ENCODE measurements at regions not wholly inside any gene's neighbourhood (a gene's known extent, or its start where the extent isn't known, plus 50 kb on each side); places are given as distances from the start of the nearest gene placed in this dataset.

- H3K9me3 Mint-ChIP-seq: no peaks in the 10 kb centered on the region
- no peak overlapping the region for H3K27ac Mint-ChIP-seq
- no peaks in the 10 kb centered on the region for H3K36me3 Mint-ChIP-seq
- no peak for DNase-seq
- no peak overlapping the region for H3K4me3 Mint-ChIP-seq
- peaks cover 11% of the 10 kb centered on the region for H3K27me3 Mint-ChIP-seq
- no peaks in the 10 kb centered on the region for H3K4me1 Mint-ChIP-seq
Observed at GRCh38 chr14:101232340-101233020, 328.8 kb upstream of the DIO3 start.

DNA sequence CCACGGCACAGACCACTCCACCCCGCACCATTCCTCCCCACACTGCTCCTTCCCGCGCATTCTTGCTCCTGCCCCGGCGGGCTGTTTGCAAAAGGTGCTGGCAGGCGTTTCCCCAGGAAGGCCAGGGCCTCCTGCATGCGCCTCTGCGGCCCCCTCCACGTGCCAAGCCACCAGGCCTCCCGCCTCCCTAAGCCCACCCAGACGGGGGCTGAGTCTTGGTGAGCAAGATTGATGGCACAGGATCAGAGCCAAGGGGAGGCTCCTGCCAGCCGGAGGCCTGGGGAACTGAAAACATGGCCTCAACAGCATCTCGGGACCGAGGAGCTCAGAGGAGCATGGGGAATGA, 328.3 kb upstream of the DIO3 start:
- Mint-ChIP-seq H3K9me3 (no peaks in the 10 kb centered on the region), H3K27me3 (peaks cover 11% of the 10 kb centered on the region), H3K4me1 (no peaks in the 10 kb centered on the region), H3K36me3 (no peaks in the 10 kb centered on the region), H3K27ac (no peak overlapping the region), H3K4me3 (no peak overlapping the region)
- no peak for DNase-seq

DNA sequence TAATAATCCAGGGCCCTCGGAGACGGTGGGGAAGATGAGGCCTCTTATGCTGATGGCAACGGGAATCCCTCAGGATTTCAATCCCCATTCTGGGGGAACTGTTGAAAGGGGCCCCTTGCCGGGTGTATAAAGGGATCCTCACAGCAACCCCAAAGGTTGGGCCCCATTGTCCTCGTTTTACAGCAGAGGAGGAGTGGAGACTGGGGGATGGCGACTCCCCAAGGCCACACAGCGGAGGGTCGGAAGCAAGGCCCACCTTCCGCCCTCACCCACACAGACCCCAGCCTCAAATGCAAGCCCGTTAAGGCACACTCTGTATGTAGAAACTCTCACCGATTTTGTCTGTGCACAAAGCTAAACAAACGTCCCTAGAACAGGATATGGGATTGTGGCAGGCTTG, 327.9 kb upstream of the DIO3 start:
- Mint-ChIP-seq H3K9me3 (no peaks in the 10 kb centered on the region), H3K27ac (no peak overlapping the region), H3K36me3 (no peaks in the 10 kb centered on the region)

GRCh38 chr14:101233808-101234207, 327.5 kb upstream of the DIO3 start:
- DNase-seq: no peak

More for the DNA sequence above, 327.9 kb upstream of the DIO3 start:
- Mint-ChIP-seq H3K27me3 (peaks cover 11% of the 10 kb centered on the region), H3K4me3 (no peak overlapping the region), H3K4me1 (no peaks in the 10 kb centered on the region)
- DNase-seq: no peak

DNA sequence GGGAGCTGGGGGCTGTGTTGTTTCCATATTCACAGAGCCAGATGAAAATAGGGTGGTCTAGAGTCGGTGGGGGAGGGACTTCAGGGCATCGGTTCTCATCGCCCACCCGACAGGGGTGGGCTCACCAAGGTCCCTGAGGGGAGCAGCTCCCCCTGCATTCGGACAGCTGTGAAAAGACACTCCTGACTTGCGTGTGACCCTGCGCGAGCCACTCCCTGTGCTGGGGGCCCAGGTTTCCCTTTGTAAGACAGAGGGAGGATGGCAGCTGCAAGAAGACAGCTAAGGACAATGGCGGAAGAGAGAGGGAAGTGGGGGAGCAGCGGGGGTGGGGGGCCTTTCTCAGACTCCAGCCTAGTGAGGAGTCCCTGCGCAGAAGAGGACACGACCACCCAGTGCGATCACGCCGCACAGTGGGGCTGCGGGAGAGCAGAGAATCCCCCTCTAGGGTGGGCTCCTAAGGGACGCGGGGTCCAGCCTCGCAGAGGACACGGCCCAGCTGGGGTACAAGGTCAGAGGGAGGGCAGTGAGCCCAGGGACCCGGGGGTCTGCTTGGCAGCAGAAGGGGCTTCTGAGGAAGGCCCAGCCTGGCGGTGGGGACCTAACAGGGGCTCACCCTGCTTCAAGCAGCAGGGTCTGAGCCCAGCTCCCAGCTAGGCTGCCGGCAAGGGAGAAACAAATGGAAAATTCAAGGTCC, 326.9 kb upstream of the DIO3 start:
- Mint-ChIP-seq H3K27ac (no peak overlapping the region), H3K4me1 (no peaks in the 10 kb centered on the region), H3K4me3 (no peak overlapping the region), H3K27me3 (peaks cover 11% of the 10 kb centered on the region), H3K36me3 (no peaks in the 10 kb centered on the region), H3K9me3 (no peaks in the 10 kb centered on the region)
- no peak for DNase-seq

More at GRCh38 chr14:101233808-101234207, 327.5 kb upstream of the DIO3 start:
- peaks cover 11% of the 10 kb centered on the region for H3K27me3 Mint-ChIP-seq
- H3K4me1 Mint-ChIP-seq: no peaks in the 10 kb centered on the region
- H3K36me3 Mint-ChIP-seq: no peaks in the 10 kb centered on the region
- no peaks in the 10 kb centered on the region for H3K9me3 Mint-ChIP-seq
- no peak overlapping the region for H3K4me3 Mint-ChIP-seq
- H3K27ac Mint-ChIP-seq: no peak overlapping the region

GRCh38 chr14:101234999-101235334, 326.3 kb upstream of the DIO3 start:
- DNase-seq: no peak
- Mint-ChIP-seq H3K4me1 (no peaks in the 10 kb centered on the region), H3K27me3 (peaks cover 11% of the 10 kb centered on the region), H3K9me3 (no peaks in the 10 kb centered on the region), H3K27ac (no peak overlapping the region), H3K36me3 (no peaks in the 10 kb centered on the region), H3K4me3 (no peak overlapping the region)

DNA sequence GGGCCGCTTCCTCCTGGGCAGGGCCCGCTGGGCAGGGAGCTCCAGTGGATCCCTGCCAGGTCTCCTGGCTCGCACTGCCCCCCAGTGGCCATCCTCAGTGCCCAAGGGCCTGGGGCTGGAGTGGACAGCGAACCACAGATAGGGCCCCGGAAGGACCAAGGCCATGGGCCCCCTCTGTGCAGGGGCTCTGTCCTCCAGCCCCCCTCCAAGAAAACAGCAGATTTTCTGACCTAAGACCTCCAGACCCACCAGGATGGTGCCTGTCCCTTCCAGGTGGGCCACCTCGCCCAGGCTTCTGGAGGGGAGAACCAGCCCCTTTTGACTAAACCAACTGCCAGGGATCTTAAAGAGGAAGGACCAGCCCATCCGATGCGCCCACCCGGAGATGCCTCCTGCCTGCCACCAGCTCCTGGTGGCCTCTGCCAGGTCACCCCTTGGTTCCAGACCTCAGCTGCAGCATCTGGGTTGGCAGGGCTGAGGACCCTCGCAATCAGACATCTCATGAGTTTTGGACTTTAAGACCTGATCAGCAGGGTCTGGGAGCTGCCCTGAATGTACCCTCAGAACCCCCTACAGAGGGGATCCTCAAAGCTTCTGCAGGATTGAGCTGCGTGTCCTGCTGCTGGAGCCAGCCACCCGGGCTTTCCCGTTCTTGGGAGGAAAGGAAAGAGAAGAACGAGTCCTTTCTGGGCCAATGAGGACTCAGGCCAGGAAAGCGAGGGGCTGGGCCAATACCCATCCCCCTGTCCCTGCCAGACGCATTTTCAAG, 325.8 kb upstream of the DIO3 start:
- Mint-ChIP-seq H3K4me1 (no peaks in the 10 kb centered on the region), H3K36me3 (no peaks in the 10 kb centered on the region), H3K4me3 (no peak overlapping the region), H3K9me3 (no peaks in the 10 kb centered on the region), H3K27ac (no peak overlapping the region), H3K27me3 (peaks cover 11% of the 10 kb centered on the region)
- DNase-seq: peak; percentile 34

GRCh38 chr14:101236496-101237251, 324.6 kb upstream of the DIO3 start:
- Mint-ChIP-seq H3K36me3 (no peaks in the 10 kb centered on the region), H3K4me3 (no peak overlapping the region), H3K4me1 (no peaks in the 10 kb centered on the region), H3K27me3 (peaks cover 19% of the 10 kb centered on the region), H3K27ac (no peak overlapping the region), H3K9me3 (no peaks in the 10 kb centered on the region)
- DNase-seq: no peak

- Mint-ChIP-seq H3K4me1 (no peaks in the 10 kb centered on the region), H3K4me3 (no peak overlapping the region), H3K9me3 (no peaks in the 10 kb centered on the region), H3K27ac (no peak overlapping the region), H3K36me3 (no peaks in the 10 kb centered on the region), H3K27me3 (peaks cover 19% of the 10 kb centered on the region)
- DNase-seq: no peak
Observed at GRCh38 chr14:101237252-101237616, 324.1 kb upstream of the DIO3 start.

- Mint-ChIP-seq H3K4me1 (no peaks in the 10 kb centered on the region), H3K36me3 (no peaks in the 10 kb centered on the region), H3K27ac (no peak overlapping the region), H3K9me3 (no peaks in the 10 kb centered on the region), H3K27me3 (peaks cover 23% of the 10 kb centered on the region), H3K4me3 (no peak overlapping the region)
- DNase-seq: no peak
Observed at GRCh38 chr14:101239065-101239464, 322.2 kb upstream of the DIO3 start.

DNA sequence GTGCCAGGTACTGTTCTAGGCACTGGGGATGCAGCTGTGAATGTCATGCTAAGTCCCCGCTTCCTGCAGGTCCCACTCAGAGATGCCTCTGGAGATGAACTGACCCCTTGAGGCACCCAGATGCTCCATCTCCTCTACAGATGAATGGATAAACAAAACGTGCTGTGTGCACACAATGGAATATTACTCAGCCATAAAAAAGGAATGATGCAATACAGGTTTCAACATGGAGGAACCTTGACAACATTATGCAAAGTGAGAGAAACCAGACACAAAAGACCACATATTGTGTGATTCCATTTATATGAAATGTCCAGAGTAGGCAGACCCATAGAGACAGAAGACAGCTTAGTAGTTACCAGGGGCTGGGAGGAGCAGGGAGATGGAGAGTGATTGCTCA, 320.1 kb upstream of the DIO3 start:
- DNase-seq: no peak
- Mint-ChIP-seq H3K27me3 (peaks cover 17% of the 10 kb centered on the region), H3K4me3 (no peak overlapping the region), H3K36me3 (no peaks in the 10 kb centered on the region), H3K4me1 (no peaks in the 10 kb centered on the region), H3K9me3 (no peaks in the 10 kb centered on the region), H3K27ac (no peak overlapping the region)

GRCh38 chr14:101241807-101242278, 319.5 kb upstream of the DIO3 start:
- Mint-ChIP-seq H3K27me3 (peaks cover 17% of the 10 kb centered on the region), H3K36me3 (no peaks in the 10 kb centered on the region), H3K4me3 (no peak overlapping the region), H3K4me1 (no peaks in the 10 kb centered on the region), H3K27ac (no peak overlapping the region), H3K9me3 (no peaks in the 10 kb centered on the region)
- no peak for DNase-seq

DNA sequence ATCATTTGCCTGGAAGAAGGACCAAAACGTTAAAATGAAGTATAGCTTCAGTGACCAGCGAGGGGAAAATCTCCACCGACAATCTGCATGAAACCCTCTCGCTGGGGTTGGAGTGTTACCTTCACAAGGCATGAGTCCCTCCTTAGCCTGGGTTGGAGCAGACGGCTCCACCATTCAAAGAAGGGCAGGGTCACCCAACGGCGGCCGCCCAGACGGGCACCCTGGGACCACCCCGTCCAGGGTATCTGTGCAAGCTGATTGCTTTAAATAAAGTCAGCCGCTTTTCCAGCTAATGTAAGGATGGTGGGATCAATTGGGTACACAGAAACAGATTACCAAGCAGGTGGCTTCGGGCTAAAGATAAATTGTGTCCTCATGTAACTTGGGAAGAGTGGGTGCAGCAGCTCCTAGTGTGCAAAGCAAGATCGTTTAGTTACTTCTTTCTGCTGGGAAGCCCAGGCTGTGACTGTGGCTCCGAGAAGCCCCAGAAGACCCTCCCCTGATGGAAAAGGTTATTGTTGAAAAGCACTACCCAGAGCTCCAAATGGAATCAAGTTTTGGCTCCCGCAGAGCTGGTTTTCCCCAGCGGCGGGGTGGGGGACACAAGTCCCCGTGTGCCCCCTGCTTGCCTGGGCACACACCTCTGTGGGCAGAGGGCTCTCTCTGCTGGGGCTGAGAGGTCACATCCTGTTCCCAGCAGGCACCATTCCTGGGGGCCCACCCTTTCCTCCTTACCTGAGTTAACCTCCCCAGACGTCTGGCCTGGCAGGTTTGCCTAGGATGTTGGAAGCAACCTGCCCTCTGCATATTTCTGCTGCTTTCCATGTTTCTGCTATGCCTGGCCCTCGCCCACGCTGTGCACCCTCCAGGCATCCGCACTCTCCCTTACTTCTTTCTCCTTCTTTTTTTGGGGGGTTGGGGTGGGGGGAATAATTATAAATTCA, 318.6 kb upstream of the DIO3 start:
- peaks cover 17% of the 10 kb centered on the region for H3K27me3 Mint-ChIP-seq
- H3K4me1 Mint-ChIP-seq: no peaks in the 10 kb centered on the region
- DNase-seq: no peak
- H3K9me3 Mint-ChIP-seq: no peaks in the 10 kb centered on the region
- H3K27ac Mint-ChIP-seq: no peak overlapping the region
- no peaks in the 10 kb centered on the region for H3K36me3 Mint-ChIP-seq
- no peak overlapping the region for H3K4me3 Mint-ChIP-seq

DNA sequence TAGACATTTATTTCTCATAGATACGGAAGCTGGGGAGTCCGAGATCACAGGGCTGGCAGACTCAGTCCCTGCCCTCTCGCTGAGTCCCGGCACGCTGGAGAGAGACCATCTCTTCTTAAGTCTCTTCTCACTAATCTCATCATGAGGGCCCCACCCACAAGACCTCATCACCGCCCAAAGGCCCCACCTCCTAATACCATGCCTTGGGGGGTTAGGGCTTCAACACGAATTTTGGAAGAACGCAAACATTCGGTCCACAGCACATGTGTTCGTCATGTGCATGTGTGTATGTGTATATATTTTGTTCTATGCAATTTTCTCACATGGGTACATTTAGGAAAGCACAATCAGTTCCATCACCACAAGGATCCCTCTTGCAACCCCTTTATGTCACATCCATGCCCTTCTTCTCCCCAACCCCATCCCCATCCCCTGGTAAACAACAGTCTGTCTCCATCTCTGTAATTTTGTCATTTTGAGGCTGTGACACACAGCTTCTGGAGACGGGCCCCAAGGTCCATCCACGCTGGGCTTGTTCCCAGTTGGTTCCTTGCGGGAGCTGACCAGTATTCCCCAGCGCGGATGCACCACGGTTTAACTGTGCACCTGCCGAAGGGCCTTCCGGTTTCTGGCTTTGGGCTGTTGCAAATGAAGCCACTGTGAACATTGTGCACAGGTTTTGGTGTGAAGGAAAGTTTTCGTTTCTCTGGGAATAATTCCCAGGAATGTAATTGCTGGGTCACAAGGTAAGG, 317.5 kb upstream of the DIO3 start:
- Mint-ChIP-seq H3K4me3 (no peak overlapping the region), H3K36me3 (no peaks in the 10 kb centered on the region), H3K27me3 (peaks cover 17% of the 10 kb centered on the region), H3K9me3 (no peaks in the 10 kb centered on the region), H3K27ac (no peak overlapping the region), H3K4me1 (no peaks in the 10 kb centered on the region)
- DNase-seq: no peak
